ENCODE measurements at regions not wholly inside any gene's neighbourhood (a gene's known extent, or its start where the extent isn't known, plus 50 kb on each side); places are given as distances from the start of the nearest gene placed in this dataset.

DNA sequence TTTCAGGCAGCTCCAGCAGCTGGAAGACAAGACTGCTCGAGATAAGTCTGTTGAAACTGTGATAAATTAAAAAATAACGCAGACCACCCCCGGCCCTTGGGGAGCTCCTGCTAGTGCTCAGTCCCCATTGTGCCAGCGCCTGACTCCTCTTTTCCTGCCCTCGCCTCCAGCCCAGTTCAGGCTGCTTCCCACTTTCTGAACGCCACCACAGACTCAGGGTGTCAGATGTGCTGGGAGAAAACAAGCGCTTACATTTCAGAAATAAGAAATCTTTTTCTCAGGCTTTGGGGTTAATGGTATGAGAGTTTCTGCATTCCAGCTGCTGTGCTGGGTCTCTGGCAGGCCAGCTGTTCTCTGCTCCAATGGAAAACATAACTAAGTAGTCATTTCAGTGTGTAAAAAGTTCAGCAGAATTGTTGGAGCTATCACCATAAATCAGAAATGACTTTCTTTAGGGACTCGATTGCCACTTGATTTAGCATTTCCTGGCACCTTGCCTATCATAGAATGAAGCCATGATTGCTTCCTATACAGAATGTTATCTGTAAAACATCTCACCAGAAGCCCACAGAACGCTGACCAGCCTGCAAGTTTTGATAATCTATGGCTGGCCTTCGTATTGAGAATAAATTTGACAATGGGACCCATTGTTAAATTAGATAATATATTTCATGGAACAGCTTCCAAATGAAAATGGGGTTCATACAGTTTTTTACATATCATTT, 257.0 kb upstream of the ZNF32 start:
- Histone ChIP-seq H3K9me2 (no peaks in the 10 kb centered on the region), H3K9me3 (no peaks in the 10 kb centered on the region), H3K4me1 (ENCODE audit: control insufficient read depth in 1 of 2, insufficient read depth in 2 of 2, low read depth in 1 of 2, low read length in 1 of 2) (peaks cover 0 to 19% of the 10 kb centered on the region in 2 experiments; a peak in 1 of 4 replicates), H3K36me3 (replicated peaks in 1 of 2; ENCODE audit: control insufficient read depth in 1 of 2, insufficient read depth in 2 of 2, low read length in 1 of 2) (no peaks in the 10 kb centered on the region), H3F3A (replicated peaks; ENCODE audit: insufficient read depth) (no peaks in the 10 kb centered on the region), H4K20me1 (ENCODE audit: insufficient read depth) (no peaks in the 10 kb centered on the region), H3K4me3 (ENCODE audit: low read depth in 2 of 2, low read length in 1 of 2) (no peak overlapping the region), H3K4me2 (no peak overlapping the region), H3K79me2 (ENCODE audit: insufficient read depth) (no peaks in the 10 kb centered on the region), H3K27ac (ENCODE audit: low read depth in 2 of 2, low read length in 1 of 2) (no peak overlapping the region), H3K9ac (no peak overlapping the region), H2AFZ (ENCODE audit: low read depth) (no peak overlapping the region), H3K27me3 (ENCODE audit: insufficient read depth) (no peaks in the 10 kb centered on the region)
- POLR2A ChIA-PET: interaction anchor here (0.6 kb wide), 1 partner anchor 404 kb away, joined by 3 read pairs; no protein-coding TSS in a partner anchor
- CTCF ChIA-PET: interaction anchor here (0.8 to 3.1 kb wide), 6 partner anchors 8 to 264 kb away, joined by 3 to 18 read pairs (median 3); no protein-coding TSS in a partner anchor
- peak; percentile 51 for DNase-seq
- TF ChIP-seq NRF1 (IDR thresholded peaks at IDR 0.05; ENCODE audit: low read depth, low read length) (no peak), NFIC (IDR thresholded peaks at IDR 0.05; ENCODE audit: borderline replicate concordance) (no peak), POLR2AphosphoS5 (IDR thresholded peaks at IDR 0.05; ENCODE audit: low read depth, low read length) (no peak), MXI1 (IDR thresholded peaks at IDR 0.05; ENCODE audit: low read depth, low read length) (0 out of 2 replicates have a peak, but pooled peaks have one; percentile 8), TCF12 (IDR thresholded peaks at IDR 0.05) (0 out of 2 replicates have a peak, but pooled peaks have one; percentile 6), REST (IDR thresholded peaks at IDR 0.05; ENCODE audit: low read depth, low read length) (no peak), YY1 (IDR thresholded peaks at IDR 0.05; ENCODE audit: low read depth) (no peak), FOXM1 (IDR thresholded peaks at IDR 0.05; ENCODE audit: low read depth) (no peak), TEAD4 (IDR thresholded peaks at IDR 0.05; ENCODE audit: borderline replicate concordance, insufficient read depth) (no peak), FOXJ3 (CRISPR knock-in tag; IDR thresholded peaks at IDR 0.05) (no peak), CHD2 (IDR thresholded peaks at IDR 0.05; ENCODE audit: low read length, partially characterized antibody) (peak; percentile 38), RCOR1 (IDR thresholded peaks at IDR 0.05; ENCODE audit: low read length) (peak; percentile 73; the same call in 1 of the 2 replicates), RAD21 (IDR thresholded peaks at IDR 0.05; ENCODE audit: low read length) (peak; percentile 3; the same call in 1 of the 2 replicates), TAF1 (IDR thresholded peaks at IDR 0.05; ENCODE audit: borderline replicate concordance, low read depth, low read length) (no peak), EP300 (IDR thresholded peaks at IDR 0.05; ENCODE audit: borderline replicate concordance in 1 of 2, low read depth in 1 of 2, low read length in 1 of 2) (peak in 1 of 2 experiments; percentile 46; a peak in 1 of 4 replicates), RXRA (IDR thresholded peaks at IDR 0.05; ENCODE audit: borderline replicate concordance, low read depth) (no peak), FOSL2 (IDR thresholded peaks at IDR 0.05; ENCODE audit: borderline replicate concordance, low read depth) (no peak), GATA2 (CRISPR knock-in tag; IDR thresholded peaks at IDR 0.05) (peak; percentile 77), JUND (IDR thresholded peaks at IDR 0.05) (no peak)
- TF ChIP-seq, protein P1, sequence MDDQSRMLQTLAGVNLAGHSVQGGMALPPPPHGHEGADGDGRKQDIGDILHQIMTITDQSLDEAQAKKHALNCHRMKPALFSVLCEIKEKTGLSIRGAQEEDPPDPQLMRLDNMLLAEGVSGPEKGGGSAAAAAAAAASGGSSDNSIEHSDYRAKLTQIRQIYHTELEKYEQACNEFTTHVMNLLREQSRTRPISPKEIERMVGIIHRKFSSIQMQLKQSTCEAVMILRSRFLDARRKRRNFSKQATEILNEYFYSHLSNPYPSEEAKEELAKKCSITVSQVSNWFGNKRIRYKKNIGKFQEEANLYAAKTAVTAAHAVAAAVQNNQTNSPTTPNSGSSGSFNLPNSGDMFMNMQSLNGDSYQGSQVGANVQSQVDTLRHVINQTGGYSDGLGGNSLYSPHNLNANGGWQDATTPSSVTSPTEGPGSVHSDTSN (IDR thresholded peaks at IDR 0.05): no peak
- 15% methylated on average over 9 of the region's 10 CpGs for WGBS (ENCODE audit: low lambda C conversion rate)
